ENCODE measurements at regions not wholly inside any gene's neighbourhood (a gene's known extent, or its start where the extent isn't known, plus 50 kb on each side); places are given as distances from the start of the nearest gene placed in this dataset.

- no peaks in the 10 kb centered on the region for H3K4me1 ChIP-seq (ENCODE audit: insufficient read depth, low read length, poor library complexity, severe bottlenecking)
- BruUV-seq (replicated peaks): no TSS peak
- H3K9me3 ChIP-seq (ENCODE audit: low read length): no peaks in the 10 kb centered on the region
- TF ChIP-seq CTCF (conservative IDR thresholded peaks at IDR 0.05; ENCODE audit: low read length) (no peak), EZH2phosphoT487 (IDR thresholded peaks at IDR 0.05; ENCODE audit: borderline replicate concordance, low read depth, low read length) (no peak)
- no peak overlapping the region for H3K4me2 ChIP-seq (ENCODE audit: low read length)
- ChIA-PET CTCF (ENCODE audit: unreplicated experiment) (no interaction called here), POLR2A (no interaction called here)
- no peak for DNase-seq (ENCODE audit: low spot score)
- no peaks in the 10 kb centered on the region for H3K36me3 ChIP-seq (ENCODE audit: insufficient read depth, low read length)
- no peak overlapping the region for H3K4me3 ChIP-seq (ENCODE audit: low read depth, low read length, poor library complexity, severe bottlenecking)
- intact Hi-C loops (cut with micrococcal nuclease; ENCODE audit: unreplicated experiment): no loop called here
- no peak overlapping the region for H2AFZ ChIP-seq (ENCODE audit: low read length)
- no peaks in the 10 kb centered on the region for H3K79me2 ChIP-seq (ENCODE audit: insufficient read depth, low read depth, low read length)
- H4K20me1 ChIP-seq (ENCODE audit: insufficient read depth, low read length): no peaks in the 10 kb centered on the region
- no peak overlapping the region for H3K27ac ChIP-seq (ENCODE audit: low read depth, low read length, poor library complexity, severe bottlenecking)
- no peaks in the 10 kb centered on the region for H3K9me2 ChIP-seq (ENCODE audit: insufficient read depth, low read length)
Measured at GRCh38 chr10:24104895-24105294, 104.0 kb upstream of the KIAA1217 start.

GRCh38 chr10:24113901-24114300, 95.0 kb upstream of the KIAA1217 start:
- no TSS peak for BruUV-seq (replicated peaks)
- H2AFZ ChIP-seq (ENCODE audit: low read length): no peak overlapping the region
- no peaks in the 10 kb centered on the region for H3K9me2 ChIP-seq (ENCODE audit: insufficient read depth, low read length)
- POLR2A ChIA-PET: no interaction called here
- no peaks in the 10 kb centered on the region for H3K4me1 ChIP-seq (ENCODE audit: insufficient read depth, low read length, poor library complexity, severe bottlenecking)
- H3K4me3 ChIP-seq (ENCODE audit: low read depth, low read length, poor library complexity, severe bottlenecking): no peak overlapping the region
- no peaks in the 10 kb centered on the region for H3K79me2 ChIP-seq (ENCODE audit: insufficient read depth, low read depth, low read length)
- H3K4me2 ChIP-seq (ENCODE audit: low read length): no peak overlapping the region
- no peaks in the 10 kb centered on the region for H3K9me3 ChIP-seq (ENCODE audit: low read length)
- DNase-seq (ENCODE audit: low spot score): no peak
- intact Hi-C loops (cut with micrococcal nuclease; ENCODE audit: unreplicated experiment): no loop called here
- CTCF ChIA-PET (ENCODE audit: unreplicated experiment): no interaction called here
- H3K36me3 ChIP-seq (ENCODE audit: insufficient read depth, low read length): no peaks in the 10 kb centered on the region
- TF ChIP-seq CTCF (conservative IDR thresholded peaks at IDR 0.05; ENCODE audit: low read length): no peak
- no peak for TF ChIP-seq EZH2phosphoT487 (IDR thresholded peaks at IDR 0.05; ENCODE audit: borderline replicate concordance, low read depth, low read length)
- H4K20me1 ChIP-seq (ENCODE audit: insufficient read depth, low read length): no peaks in the 10 kb centered on the region
- no peak overlapping the region for H3K27ac ChIP-seq (ENCODE audit: low read depth, low read length, poor library complexity, severe bottlenecking)

DNA sequence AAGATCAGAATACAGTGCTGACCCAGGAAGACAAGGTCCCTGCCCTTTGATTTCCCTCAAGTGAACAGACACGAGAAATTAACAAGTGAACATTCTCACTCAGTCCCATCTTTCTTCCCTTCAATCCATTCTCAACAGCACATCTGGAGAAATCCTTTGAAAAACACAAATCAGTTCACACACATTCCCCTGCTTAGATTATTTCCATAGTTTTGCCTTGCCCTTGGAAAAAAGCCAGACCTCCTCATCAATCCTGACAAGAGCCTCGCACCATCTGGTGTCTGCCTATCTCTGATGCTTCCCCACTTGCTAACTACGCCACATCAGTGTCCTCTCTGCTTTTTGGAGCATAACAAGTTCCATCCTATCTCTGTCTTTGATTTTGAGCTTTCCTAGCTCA, 94.4 kb upstream of the KIAA1217 start:
- H3K27ac ChIP-seq (ENCODE audit: low read depth, low read length, poor library complexity, severe bottlenecking): no peak overlapping the region
- ChIA-PET CTCF (ENCODE audit: unreplicated experiment) (no interaction called here), POLR2A (no interaction called here)
- no peaks in the 10 kb centered on the region for H3K4me1 ChIP-seq (ENCODE audit: insufficient read depth, low read length, poor library complexity, severe bottlenecking)
- H3K4me3 ChIP-seq (ENCODE audit: low read depth, low read length, poor library complexity, severe bottlenecking): no peak overlapping the region
- no peak for DNase-seq (ENCODE audit: low spot score)
- H3K9me2 ChIP-seq (ENCODE audit: insufficient read depth, low read length): no peaks in the 10 kb centered on the region
- H4K20me1 ChIP-seq (ENCODE audit: insufficient read depth, low read length): no peaks in the 10 kb centered on the region
- H3K36me3 ChIP-seq (ENCODE audit: insufficient read depth, low read length): no peaks in the 10 kb centered on the region
- H3K79me2 ChIP-seq (ENCODE audit: insufficient read depth, low read depth, low read length): no peaks in the 10 kb centered on the region
- H3K9me3 ChIP-seq (ENCODE audit: low read length): no peaks in the 10 kb centered on the region
- no TSS peak for BruUV-seq (replicated peaks)
- H2AFZ ChIP-seq (ENCODE audit: low read length): no peak overlapping the region
- TF ChIP-seq EZH2phosphoT487 (IDR thresholded peaks at IDR 0.05; ENCODE audit: borderline replicate concordance, low read depth, low read length) (no peak), CTCF (conservative IDR thresholded peaks at IDR 0.05; ENCODE audit: low read length) (no peak)
- H3K4me2 ChIP-seq (ENCODE audit: low read length): no peak overlapping the region
- intact Hi-C loops (cut with micrococcal nuclease; ENCODE audit: unreplicated experiment): no loop called here

Measured in OCI-LY7 (cell line).